ENCODE measurements at regions not wholly inside any gene's neighbourhood (a gene's known extent, or its start where the extent isn't known, plus 50 kb on each side); places are given as distances from the start of the nearest gene placed in this dataset.
"Not testable (repeated sequence)": the region's sequence is repeated elsewhere in the genome, so short reads cannot be mapped to it uniquely, and the experiment has no call there.

DNA sequence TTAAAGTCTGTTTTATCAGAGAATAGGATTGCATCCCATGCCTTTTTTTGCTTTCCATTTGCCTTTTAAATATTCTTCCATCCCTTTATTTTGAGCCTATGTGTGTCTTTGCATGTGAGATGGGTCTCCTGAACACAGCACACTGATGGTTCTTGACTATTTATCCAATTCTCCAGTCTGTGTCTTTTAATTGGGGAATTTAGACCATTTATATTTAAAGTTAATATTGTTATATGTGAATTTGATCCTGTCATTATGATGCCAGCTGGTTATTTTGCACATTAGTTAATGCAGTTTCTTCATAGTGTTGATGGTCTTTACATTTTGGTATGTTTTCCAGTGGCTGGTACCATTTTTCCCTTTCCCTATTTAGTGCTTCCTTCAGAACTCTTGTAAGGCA lies 1287.0 kb downstream of the REEP3 start:
- DNase-seq (ENCODE audit: low spot score), result not testable (repeated sequence)

DNA sequence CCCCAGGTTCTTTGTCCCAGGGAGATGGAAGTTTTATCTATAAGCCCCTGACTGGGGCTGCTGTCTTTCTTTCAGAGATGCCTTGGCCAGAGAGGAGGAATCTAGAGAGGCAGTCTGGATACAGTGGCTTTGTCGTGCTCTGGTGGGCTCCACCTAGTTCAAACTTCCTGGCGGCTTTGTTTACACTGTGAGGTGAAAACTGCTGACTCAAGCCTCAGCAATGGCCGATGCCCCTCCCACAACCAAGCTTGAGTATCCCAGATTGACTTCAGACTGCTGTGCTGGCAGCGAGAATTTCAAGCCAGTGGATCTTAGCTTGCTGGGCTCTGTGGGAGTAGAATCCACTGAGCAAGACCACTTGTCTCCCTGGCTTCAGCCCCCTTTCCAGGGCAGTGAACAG lies 1288.8 kb downstream of the REEP3 start:
- DNase-seq (ENCODE audit: low spot score), result not testable (repeated sequence)

DNA sequence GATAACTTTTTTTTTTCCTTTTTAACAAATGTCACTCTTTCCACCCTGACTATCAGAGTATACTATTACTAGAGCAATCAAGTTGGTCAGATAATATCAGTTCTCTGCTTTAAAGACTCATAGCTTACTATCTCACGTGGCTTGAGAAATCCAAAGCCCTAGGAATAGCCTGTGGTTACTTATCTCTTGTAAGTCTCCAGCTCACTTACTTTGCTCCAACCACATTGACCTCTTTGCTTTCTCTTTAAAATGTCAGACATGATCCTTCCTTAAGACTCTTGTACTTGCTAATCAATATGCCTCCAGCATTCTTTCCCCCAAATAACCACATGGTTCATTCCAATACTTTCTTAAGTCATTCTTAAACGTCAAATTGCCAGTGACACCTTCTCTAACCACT lies 1292.2 kb downstream of the REEP3 start:
- peak; percentile 10 for DNase-seq (ENCODE audit: low spot score)

DNA sequence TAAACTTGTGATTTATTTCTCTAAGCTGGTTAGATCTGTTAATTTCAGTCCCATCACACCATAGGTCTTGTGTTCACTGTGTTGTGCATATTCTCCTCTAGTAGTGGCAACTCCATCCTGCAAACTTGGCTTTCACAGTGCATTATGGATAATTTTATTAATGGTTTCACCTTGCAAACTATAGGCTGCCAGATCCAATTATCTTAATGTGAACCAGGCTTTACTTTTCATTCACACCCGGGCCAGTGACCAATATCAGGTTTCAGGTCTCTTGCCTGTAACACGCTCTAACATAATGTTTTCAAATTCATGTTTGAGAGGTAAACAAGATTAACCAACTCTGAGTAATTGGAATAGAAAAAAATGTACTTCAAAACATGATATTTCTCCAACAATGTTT lies 1293.0 kb downstream of the REEP3 start:
- DNase-seq (ENCODE audit: low spot score), result peak; percentile 90

DNA sequence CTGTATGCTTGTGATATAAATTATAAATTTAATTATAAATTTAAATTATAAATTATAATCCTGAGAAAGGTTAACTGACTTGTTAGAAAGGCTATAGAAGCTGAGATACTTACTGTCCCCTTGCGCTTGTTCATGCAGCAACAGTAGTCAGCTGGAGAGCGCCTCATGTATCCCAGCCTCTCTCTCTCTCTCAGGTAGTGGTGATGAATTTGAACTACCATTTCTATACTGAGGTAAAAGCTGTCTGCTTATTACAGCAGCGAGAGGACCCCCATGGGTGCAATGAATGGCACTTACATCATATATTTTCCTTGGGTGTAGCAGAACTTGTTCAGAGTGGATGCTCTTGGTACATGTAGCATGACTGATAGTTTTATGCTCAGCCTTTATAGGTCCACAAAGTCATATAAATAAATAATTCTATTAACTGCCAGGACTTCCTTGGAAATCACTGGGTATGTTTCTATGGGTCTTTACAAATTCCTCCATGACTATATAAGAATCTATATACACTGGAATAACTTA lies 1308.7 kb downstream of the REEP3 start:
- DNase-seq (ENCODE audit: low spot score), result no peak

DNA sequence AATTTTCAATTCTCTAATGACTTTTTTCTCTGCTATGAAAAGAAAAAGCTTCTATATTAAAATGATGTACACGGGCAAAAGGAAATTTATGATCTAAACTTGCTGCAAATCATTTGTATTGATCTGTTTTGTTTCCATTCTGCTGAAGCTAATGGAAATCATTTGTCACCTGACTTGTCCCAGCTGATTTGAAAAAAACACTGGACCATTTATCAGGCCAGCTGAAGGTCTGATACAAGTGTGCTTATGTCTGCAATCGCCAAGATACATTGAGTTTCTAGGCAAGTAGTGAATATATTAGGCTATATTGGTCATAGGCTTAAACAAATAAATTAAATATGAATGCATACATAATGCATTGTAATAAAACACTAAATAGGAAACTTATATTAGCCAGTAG lies 1309.7 kb downstream of the REEP3 start:
- DNase-seq (ENCODE audit: low spot score), result no peak

DNA sequence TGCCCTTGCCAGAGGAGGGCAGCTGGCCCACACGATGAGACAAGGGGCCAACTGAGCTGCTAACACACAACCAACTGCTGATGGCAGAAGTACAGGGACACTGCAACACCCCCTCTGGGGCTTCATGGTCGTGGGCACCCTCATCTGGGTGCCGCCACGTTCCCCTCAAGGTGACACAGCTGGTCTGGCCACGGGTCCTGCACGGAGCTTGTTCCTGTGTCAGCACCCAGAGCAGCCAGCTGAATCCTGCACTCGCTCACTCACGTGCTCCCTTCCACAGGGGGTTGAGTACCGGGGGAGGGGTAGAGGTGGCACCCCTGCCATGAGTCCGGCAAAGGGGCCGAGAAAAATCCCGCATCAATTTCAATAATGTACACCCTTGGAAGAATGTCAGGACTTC lies 1319.1 kb downstream of the REEP3 start:
- no peak for DNase-seq (ENCODE audit: low spot score)

DNA sequence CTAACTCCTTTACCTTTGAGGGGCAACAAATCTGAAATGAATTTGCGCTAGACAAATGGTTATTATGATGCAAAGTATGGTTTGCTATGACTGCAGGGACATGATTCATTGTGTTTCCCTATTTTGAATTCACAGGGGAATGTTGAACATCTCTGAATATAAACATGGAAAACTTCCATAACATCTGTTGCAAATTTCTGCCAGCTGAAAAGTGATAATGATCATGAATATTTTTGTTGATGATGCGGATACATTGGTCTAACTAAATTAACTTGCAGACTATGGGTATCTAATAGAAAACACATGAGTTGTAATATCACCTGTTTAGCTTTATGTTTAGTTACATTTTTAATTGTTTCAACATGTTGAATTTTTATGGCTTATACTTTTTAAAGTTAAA lies 1325.5 kb downstream of the REEP3 start:
- peak; percentile 73 for DNase-seq (ENCODE audit: low spot score)

DNA sequence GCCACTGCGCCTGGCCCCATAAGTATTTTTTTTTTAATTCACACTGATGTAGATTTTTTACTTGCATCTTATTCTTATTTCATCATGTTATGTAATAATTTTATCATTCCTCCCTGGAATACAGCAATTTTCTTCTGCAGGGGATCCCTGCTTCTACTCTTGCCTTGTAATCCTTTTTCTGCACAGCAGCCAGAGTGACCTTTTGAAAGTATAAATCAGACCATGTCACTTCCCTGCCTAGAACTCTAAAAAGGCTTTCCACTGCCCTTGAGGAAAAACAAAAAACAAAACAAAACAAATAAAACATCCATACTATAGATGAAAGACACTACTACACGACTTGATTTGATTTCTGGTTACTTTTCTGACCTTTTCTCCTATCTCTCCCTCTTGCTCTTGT lies 1334.7 kb downstream of the REEP3 start:
- DNase-seq (ENCODE audit: low spot score), result no peak

DNA sequence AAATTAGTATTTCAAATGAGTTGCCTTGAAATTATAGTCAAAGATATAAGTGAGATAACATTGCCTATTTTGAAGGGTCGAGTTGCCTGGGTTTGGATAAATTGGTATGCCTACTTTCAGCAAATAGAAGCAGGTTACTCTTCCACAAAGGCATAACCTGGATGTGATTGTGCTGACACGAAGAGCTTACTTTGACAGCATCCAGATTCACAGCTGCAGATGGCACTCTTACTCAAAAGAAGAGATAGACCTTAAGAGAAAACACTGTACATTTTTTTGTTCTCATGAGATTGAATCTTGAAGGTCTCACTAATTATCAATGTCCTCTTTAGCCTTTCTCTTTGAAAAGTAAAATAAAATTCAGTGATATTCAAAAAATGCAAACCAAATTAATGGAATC lies 1338.7 kb downstream of the REEP3 start:
- peak; percentile 57 for DNase-seq (ENCODE audit: low spot score)

DNA sequence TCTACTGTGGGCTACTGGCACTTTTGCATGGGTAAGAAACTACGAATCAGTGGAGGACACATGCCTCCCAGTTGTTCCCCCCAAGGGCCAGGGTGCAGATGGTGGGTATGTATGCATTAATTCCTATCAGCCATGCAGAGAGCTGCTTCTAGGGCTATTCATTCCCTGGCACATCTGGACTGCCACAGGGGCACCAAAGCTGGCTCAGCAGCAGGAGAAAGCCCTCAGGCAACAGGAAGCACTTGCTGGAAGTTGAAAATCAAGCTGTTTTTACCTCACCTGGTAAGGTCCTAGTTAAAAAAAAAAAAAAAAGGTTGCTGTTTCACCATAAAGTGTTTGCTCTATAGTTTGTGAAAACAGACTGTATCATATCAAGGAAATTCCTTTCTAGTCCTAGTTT lies 1342.6 kb downstream of the REEP3 start:
- DNase-seq (ENCODE audit: low spot score), result no peak

DNA sequence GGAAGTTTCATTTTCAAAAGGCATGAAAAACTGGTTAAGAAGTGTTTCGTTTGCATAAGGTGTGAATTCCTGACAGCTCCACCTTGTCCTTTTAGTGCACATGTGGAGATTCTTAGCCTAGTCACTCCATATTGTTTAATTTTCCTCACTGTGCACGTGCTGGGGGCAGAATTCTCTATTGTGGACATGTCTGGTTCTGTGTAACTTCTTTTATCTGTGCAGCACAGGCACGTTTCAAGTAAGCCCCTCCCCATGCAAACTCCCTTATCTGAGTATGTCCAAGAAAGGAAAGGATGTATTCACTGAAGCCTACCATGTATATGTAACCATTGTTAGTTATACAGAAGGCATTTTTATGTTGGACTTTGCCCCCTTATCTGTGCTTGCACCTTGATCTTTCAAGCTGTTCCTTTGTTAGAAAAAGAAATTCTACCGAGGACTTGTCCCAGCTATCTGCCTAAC lies 1346.3 kb downstream of the REEP3 start:
- DNase-seq (ENCODE audit: low spot score), result no peak

DNA sequence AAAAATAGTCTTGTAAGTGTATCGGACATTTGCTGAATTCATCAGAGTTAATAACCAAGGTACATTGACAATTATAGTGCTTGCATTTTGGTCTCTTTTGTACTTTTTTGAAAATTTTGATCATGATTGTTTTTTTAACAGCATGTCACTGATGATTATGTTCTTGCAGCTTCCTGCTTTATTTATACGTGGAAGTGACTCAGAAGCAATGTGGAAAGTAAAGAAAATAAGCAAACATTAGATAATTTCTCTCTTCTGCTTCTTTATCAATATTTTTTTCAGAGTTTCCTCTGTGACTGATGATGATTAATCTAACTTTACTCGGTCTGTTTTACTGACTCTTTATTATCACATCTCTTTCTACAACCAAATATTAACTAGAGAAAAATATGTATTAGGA lies 1351.9 kb downstream of the REEP3 start:
- no peak for DNase-seq (ENCODE audit: low spot score)

DNA sequence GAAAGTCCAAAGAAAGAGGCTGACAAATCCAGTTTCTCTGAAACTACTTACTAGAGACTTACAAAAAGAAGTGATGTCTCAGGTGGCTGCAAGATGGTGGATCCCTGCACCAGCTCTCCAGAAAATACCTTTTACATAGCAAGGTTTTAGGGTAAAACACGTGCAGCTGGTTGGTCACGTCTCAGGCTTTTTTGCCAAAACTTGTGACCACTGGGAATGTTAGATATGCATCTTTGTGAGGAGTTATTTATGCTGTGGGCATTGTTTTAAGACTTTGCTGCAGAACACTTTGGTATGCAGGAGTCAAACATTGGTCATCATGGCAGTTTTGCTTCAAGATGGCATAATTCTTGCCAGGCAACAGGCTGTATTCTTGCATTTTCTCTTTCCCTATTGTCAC lies 1352.8 kb downstream of the REEP3 start:
- DNase-seq (ENCODE audit: low spot score), result no peak

DNA sequence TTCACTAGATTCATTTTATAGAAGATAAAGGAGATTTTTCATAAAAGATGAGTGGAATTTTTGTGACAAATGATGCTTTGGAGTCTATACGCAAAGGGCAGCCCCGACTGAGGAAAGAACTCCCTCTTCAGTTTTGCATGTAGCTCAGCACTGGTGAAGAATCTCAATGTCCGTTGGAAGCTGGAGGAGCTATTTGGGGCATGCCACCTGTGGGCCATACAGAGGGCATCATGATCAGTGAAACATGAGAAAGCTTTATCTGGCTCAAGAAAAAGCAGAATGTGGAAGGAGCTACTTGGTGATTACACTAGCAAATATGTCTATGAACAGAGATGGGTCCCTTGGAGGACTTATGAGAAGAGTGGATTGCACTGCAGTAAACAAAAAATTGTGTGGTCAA lies 1359.3 kb downstream of the REEP3 start:
- no peak for DNase-seq (ENCODE audit: low spot score)

DNA sequence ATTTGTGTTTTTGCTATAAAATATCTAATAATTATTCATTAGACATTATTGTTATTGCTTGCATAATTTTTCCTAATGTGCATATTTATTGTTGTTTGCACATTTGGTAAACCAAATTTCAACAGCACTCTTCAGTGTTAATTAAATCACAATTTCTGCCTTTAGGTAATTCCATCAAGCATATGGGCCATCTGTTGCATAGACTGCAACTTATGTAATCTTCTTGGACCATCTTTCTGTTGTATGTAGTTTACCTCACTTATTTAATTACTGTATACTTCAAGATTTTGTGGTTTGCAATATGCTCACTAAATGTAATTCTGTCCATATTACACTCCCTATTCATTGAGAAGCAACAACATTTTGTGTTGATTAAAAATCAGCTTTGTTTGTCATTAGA lies 1360.1 kb downstream of the REEP3 start:
- DNase-seq (ENCODE audit: low spot score), result peak; percentile 69

DNA sequence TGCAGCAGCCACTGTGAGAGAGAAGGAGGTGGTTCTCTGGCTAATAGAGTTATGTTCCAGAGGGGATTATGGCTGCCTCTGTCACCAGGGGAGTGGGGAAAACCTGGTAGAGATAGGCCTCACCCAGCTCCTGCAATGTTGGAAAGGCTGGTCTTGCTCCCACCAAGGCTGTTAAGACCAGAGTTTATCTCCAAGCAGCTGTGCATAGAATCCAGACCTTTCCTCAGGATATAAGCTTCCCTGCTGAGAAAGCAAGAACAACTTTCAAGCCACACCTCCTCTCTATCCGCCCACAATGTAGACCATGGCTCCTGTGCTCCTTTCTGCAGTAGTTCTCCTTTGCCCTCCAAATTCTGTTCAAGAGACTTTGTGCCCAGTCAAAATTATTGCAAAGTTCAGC lies 1375.4 kb downstream of the REEP3 start:
- no peak for DNase-seq (ENCODE audit: low spot score)

DNA sequence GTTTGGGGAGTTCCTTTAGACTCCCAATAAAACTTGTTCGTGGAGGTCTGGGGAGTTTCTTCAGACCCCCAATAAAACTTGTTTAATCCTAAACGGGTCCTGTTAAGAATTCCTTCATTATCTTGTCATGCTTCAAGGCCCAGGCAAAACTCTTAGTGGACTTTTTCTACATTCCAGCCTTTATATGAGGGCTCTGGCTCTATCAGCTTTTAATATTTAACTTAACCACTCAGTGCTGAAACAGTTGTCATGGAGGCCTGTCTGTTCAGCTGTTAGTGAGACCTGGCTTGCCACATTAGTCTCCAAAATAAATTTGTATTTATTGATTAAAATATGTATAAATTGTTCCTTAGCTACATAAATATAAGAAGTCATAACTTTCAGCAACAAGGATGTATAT lies 1385.1 kb downstream of the REEP3 start:
- not testable (repeated sequence) for DNase-seq (ENCODE audit: low spot score)

DNA sequence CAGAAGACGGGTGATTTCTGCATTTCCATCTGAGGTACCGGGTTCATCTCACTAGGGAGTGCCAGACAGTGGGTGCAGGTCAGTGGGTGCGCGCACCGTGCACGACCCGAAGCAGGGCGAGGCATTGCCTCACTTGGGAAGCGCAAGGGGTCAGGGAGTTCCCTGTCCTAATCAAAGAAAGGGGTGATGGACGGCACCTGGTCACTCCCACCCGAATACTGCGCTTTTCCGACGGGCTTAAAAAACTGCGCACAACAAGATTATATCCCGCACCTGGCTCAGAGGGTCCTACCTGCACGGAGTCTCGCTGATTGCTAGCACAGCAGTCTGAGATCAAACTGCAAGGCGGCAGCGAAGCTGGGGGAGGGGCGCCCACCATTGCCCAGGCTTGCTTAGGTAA lies 1403.1 kb downstream of the REEP3 start:
- DNase-seq (ENCODE audit: low spot score), result not testable (repeated sequence)

DNA sequence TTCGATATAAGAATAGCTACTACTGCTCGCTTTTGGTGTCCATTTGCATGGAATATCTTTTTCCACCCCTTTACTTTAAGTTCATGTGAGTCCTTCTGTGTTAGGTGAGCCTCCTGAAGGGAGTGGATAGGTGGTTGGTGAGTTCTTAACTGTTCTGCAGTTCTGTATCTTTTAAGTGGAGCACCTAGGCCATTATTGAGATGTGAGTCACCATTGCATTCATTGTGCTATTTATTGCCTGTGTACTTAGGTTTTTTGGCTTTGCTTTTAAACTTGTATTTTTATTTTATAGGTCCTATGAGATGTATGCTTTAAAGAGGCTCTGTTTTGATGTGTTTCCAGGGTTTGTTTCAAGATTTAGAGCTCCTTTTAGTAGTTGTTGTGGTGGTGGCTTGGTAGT lies 1430.8 kb downstream of the REEP3 start:
- DNase-seq (ENCODE audit: low spot score), result no peak

DNA sequence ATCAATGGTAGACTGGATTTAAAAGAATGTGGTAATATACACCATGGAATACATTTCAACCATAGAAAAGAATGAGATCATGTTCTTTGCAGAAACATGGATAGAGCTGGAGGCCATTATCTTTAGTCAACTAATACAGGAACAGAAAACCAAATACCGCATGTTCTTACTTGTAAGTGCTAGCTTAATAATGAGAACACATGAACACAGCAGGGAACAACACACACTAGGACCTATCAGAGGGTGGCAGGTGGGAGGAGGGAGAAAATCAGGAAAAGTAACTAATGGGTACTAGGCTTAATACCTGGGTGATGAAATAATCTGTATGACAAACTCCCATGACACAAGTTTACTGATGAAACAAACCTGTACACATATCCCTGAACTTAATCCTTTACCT lies 1435.2 kb downstream of the REEP3 start:
- no peak for DNase-seq (ENCODE audit: low spot score)

DNA sequence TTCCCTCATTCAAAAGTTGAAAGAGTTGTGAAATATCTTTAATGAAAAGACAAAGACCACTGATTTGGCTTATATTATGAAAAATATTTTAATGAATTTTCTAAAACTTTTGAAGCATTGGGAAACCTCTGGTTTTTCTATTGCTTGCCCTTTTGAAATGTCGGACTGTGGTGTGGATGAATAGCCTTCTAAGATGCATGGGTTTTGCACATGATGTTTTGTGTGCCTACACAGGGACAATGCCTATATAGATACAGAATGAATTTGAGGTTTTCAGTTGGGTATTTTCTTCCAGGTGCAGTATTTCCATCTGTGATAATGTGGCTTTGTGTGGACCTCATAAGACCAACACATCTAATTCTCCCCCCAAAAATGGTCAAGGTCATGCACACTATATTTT lies 1437.9 kb downstream of the REEP3 start:
- no peak for DNase-seq (ENCODE audit: low spot score)

DNA sequence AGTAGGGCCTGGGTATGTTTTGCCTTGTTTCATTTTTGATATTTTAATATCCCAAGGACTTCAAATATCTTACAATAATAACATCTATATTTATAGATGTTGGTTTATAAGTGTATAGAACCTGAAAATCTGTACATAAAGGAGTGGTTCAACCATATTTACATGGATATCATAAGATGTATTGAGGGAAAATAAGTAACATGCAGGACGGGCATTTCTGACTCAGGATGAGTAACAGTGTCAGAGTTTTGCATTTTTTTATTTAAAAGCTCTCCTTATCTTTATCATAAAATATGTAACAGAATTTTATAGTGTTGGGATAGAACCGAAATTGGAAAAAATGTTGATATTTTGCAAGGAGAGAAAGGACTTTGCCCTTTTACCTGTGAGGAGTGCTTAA lies 1438.7 kb downstream of the REEP3 start:
- no peak for DNase-seq (ENCODE audit: low spot score)

DNA sequence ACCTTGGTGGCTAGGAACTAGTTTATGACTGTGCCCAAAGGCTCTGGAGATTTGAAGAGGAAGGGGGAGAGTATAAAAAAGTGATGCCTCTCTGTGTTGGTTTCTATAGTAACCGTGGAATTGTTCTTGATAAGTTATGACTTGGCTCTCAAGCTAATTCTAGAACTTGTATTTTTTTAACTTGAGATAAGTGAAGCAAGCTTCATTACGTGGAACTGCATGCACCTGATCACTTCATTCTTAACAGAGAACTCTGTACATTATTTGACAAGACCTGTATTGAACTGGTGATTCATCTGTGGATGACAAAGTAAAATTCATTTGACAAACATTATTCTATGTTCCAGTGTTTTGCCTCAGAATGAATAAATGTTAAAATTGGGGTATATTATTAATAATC lies 1452.2 kb downstream of the REEP3 start:
- no peak for DNase-seq (ENCODE audit: low spot score)

DNA sequence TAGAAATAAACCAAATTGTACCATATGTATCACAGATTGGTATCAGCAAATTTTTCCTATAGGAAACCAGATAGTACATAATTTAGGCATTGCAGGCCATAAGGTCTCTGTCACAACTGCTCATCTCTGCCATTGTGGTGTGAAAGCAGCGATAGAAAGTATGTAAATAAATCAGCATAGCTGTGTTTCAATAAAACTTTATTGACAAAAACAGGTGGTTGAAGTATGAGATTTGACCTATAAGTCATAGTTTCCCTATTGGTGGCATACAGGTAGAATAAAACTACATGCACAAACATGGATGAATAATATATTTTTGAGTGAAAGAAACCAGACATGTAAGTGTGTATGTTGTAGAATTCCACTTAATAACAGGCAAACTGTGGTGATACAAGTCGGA lies 1454.9 kb downstream of the REEP3 start:
- DNase-seq (ENCODE audit: low spot score), result no peak
